ENCODE measurements at regions not wholly inside any gene's neighbourhood (a gene's known extent, or its start where the extent isn't known, plus 50 kb on each side); places are given as distances from the start of the nearest gene placed in this dataset.

DNA sequence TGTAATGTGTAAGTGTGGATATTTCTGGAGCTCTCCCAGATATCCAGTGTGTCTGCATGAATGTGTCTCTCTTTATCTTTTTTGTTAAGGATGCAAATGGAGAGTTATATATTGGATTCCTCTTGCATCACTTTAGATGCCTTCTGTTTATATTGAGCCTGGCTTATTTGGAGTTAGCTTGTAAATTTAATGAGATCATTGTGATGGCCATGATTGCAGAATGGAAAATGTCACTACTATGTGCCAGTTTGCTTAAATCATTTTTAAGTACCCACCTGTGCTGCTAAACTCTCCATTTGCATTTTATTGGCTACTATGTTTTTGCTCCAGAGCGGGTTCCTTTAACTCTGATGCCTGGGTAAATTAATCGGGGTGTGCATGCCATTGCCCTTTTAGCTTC, 334.8 kb downstream of the UTRN start:
- H3K4me3 ChIP-seq (ENCODE audit: low read length) = no peak overlapping the region
- ChIA-PET CTCF (no interaction called here), POLR2A (ENCODE audit: unreplicated experiment) (no interaction called here)

DNA sequence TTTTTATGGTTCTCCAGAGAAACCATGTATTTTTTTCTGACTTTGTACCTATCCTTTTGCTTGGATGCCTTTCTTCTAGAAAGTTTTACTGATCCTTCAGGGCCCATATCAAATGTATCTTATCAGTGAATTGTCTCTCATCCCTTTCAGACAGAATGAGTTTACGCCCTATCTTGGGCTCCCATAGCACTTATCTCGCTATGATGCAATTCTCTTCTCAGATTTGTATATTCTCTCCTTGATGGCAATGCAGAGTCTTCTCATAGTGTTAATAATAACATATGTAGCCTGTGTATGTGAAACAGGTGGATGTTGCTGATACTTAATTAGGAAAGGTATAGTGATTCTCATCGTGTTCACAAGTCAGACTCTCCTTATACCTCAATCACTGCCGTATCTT, 336.2 kb downstream of the UTRN start:
- Histone ChIP-seq H2AFZ (ENCODE audit: low read length) (no peak overlapping the region), H3K9ac (ENCODE audit: low read length) (no peak overlapping the region), H3K27me3 (ENCODE audit: low read length) (no peaks in the 10 kb centered on the region), H3K4me3 (ENCODE audit: low read length) (no peak overlapping the region), H3K4me2 (ENCODE audit: low read length) (no peak overlapping the region), H3K9me2 (replicated peaks; ENCODE audit: low read length) (no peaks in the 10 kb centered on the region), H3K4me1 (ENCODE audit: insufficient read depth, low read length) (no peaks in the 10 kb centered on the region), H3F3A (ENCODE audit: low read length, unreplicated experiment) (no peaks in the 10 kb centered on the region), H3K36me3 (ENCODE audit: low read depth, low read length) (no peaks in the 10 kb centered on the region), H3K27ac (ENCODE audit: low read length) (no peak overlapping the region), H3K9me3 (ENCODE audit: low read length) (no peaks in the 10 kb centered on the region), H3K79me2 (ENCODE audit: low read length) (no peaks in the 10 kb centered on the region), H4K20me1 (ENCODE audit: low read length) (no peaks in the 10 kb centered on the region)
- TF ChIP-seq EZH2 (IDR thresholded peaks at IDR 0.05; ENCODE audit: low read length, unreplicated experiment) (no peak), EZH2phosphoT487 (IDR thresholded peaks at IDR 0.05; ENCODE audit: borderline replicate concordance, low read length) (no peak)
- TF ChIP-seq, protein P1, sequence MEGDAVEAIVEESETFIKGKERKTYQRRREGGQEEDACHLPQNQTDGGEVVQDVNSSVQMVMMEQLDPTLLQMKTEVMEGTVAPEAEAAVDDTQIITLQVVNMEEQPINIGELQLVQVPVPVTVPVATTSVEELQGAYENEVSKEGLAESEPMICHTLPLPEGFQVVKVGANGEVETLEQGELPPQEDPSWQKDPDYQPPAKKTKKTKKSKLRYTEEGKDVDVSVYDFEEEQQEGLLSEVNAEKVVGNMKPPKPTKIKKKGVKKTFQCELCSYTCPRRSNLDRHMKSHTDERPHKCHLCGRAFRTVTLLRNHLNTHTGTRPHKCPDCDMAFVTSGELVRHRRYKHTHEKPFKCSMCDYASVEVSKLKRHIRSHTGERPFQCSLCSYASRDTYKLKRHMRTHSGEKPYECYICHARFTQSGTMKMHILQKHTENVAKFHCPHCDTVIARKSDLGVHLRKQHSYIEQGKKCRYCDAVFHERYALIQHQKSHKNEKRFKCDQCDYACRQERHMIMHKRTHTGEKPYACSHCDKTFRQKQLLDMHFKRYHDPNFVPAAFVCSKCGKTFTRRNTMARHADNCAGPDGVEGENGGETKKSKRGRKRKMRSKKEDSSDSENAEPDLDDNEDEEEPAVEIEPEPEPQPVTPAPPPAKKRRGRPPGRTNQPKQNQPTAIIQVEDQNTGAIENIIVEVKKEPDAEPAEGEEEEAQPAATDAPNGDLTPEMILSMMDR (conservative IDR thresholded peaks at IDR 0.05; ENCODE audit: low read depth, low read length) = no peak
- CTCF ChIA-PET = no interaction called here
- ATAC-seq (no peak), DNase-seq (no peak)
- intact Hi-C loops (cut with micrococcal nuclease) = no loop called here
- no TSS peak for BruUV-seq (replicated peaks)
- POLR2A ChIA-PET (ENCODE audit: unreplicated experiment) = interaction anchor here (0.6 kb wide), 1 partner anchor 206 kb away, joined by 3 read pairs; no protein-coding TSS in a partner anchor

More for the DNA sequence above, 334.8 kb downstream of the UTRN start:
- Histone ChIP-seq H3K9me2 (replicated peaks; ENCODE audit: low read length) (no peaks in the 10 kb centered on the region), H3K27me3 (ENCODE audit: low read length) (no peaks in the 10 kb centered on the region), H3K9me3 (ENCODE audit: low read length) (no peaks in the 10 kb centered on the region), H3K4me1 (ENCODE audit: insufficient read depth, low read length) (no peaks in the 10 kb centered on the region), H3K79me2 (ENCODE audit: low read length) (no peaks in the 10 kb centered on the region), H3K36me3 (ENCODE audit: low read depth, low read length) (no peaks in the 10 kb centered on the region), H3K9ac (ENCODE audit: low read length) (no peak overlapping the region), H3F3A (ENCODE audit: low read length, unreplicated experiment) (no peaks in the 10 kb centered on the region), H3K27ac (ENCODE audit: low read length) (no peak overlapping the region), H3K4me2 (ENCODE audit: low read length) (no peak overlapping the region), H2AFZ (ENCODE audit: low read length) (no peak overlapping the region), H4K20me1 (ENCODE audit: low read length) (no peaks in the 10 kb centered on the region)
- DNase-seq (no peak), ATAC-seq (no peak)
- intact Hi-C loops (cut with micrococcal nuclease) = no loop called here
- no TSS peak for BruUV-seq (replicated peaks)
- TF ChIP-seq, protein P1 (conservative IDR thresholded peaks at IDR 0.05; ENCODE audit: low read depth, low read length) = no peak
- TF ChIP-seq EZH2phosphoT487 (IDR thresholded peaks at IDR 0.05; ENCODE audit: borderline replicate concordance, low read length) (no peak), EZH2 (IDR thresholded peaks at IDR 0.05; ENCODE audit: low read length, unreplicated experiment) (no peak)

DNA sequence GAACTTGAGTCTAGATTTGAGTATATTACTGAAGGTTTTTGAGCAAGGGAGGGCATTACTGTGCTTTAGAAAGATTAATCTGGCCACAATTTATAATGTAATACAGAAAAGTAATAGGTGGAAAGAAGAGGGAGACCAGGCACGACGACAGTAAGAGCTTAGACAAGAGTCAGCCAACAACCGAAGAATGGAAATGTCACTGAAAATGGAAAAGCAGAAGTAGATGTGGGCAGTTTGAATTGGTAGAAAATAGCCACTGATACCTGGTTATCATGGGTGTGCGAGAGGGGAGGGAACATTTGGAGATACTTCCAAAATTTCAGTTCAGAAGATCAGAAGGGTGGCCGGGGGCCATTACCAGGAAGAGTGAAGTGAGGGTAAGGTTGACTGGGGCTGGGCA, 339.1 kb downstream of the UTRN start:
- Histone ChIP-seq H3K27me3 (ENCODE audit: low read length) (no peaks in the 10 kb centered on the region), H3K9me3 (ENCODE audit: low read length) (no peaks in the 10 kb centered on the region), H3K9me2 (replicated peaks; ENCODE audit: low read length) (no peaks in the 10 kb centered on the region), H4K20me1 (ENCODE audit: low read length) (no peaks in the 10 kb centered on the region), H3K4me1 (ENCODE audit: insufficient read depth, low read length) (no peaks in the 10 kb centered on the region), H3K27ac (ENCODE audit: low read length) (no peak overlapping the region), H3K36me3 (ENCODE audit: low read depth, low read length) (no peaks in the 10 kb centered on the region), H3K4me2 (ENCODE audit: low read length) (no peak overlapping the region), H3K4me3 (ENCODE audit: low read length) (no peak overlapping the region), H3K9ac (ENCODE audit: low read length) (no peak overlapping the region), H3F3A (ENCODE audit: low read length, unreplicated experiment) (no peaks in the 10 kb centered on the region), H3K79me2 (ENCODE audit: low read length) (no peaks in the 10 kb centered on the region), H2AFZ (ENCODE audit: low read length) (no peak overlapping the region)
- no peak for ATAC-seq
- ChIA-PET POLR2A (ENCODE audit: unreplicated experiment) (no interaction called here), CTCF (no interaction called here)
- no peak for DNase-seq
- no TSS peak for BruUV-seq (replicated peaks)
- TF ChIP-seq, protein P1 (conservative IDR thresholded peaks at IDR 0.05; ENCODE audit: low read depth, low read length) = no peak
- no peak for TF ChIP-seq EZH2phosphoT487 (IDR thresholded peaks at IDR 0.05; ENCODE audit: borderline replicate concordance, low read length)
- TF ChIP-seq EZH2 (IDR thresholded peaks at IDR 0.05; ENCODE audit: low read length, unreplicated experiment) = no peak
- intact Hi-C loops (cut with micrococcal nuclease) = no loop called here

All from PC-3 (cell line).